RKO (cell line): ENCODE measurements at regions not wholly inside any gene's neighbourhood (a gene's known extent, or its start where the extent isn't known, plus 50 kb on each side); places are given as distances from the start of the nearest gene placed in this dataset.
A peak's percentile ranks its signal among the peaks of the same experiment; 100 is the strongest.

Source experiments
- DNase-seq: peaks from one replicate; pipeline ENCODE4 v3.0.0-alpha.2; 2016; ENCODE audit warnings: low spot score

- DNase-seq: no peak
These were observed 273.2 kb upstream of the CDH9 start for GRCh38 chr5:27311544-27311943.

GRCh38 chr5:27308153-27308552, 269.8 kb upstream of the CDH9 start:
- DNase-seq: peak; percentile 40

DNA sequence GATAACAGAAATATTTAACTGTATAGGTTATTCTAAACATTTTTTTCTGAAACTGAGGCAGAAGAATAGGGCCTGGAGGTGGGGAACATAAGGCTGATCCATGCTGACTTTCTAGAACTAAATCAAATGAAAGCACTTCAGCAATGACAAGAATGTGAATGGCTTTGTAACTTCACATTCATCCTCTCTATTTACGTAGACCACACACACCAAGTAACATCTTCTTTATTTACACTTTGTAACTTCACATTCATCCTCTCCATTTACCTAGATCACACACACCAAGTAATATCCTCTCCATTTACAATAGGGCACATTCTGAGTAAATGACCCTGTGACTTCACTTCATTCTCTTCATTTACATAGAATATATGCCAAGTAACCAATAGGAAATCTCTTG, 251.8 kb upstream of the CDH9 start:
- DNase-seq: no peak

DNA sequence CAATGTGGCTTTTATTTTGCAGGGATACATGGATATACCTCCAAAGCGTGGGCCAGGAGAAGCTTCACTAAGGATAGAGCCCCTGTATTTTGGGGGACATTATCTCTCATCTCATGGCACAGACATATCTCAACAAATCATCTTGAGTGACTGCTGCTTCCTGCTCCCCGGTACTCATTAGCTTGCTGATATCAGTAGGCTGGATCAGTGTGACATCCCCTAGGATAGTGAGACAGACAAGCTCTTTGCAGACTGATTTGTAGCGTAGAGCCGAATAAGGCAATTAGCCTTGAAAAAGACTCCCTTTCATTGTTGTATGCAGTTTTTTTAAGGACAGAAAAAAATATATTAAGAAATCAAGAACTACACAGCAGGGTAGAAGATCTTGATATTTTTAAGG, 237.7 kb upstream of the CDH9 start:
- DNase-seq: no peak

DNA sequence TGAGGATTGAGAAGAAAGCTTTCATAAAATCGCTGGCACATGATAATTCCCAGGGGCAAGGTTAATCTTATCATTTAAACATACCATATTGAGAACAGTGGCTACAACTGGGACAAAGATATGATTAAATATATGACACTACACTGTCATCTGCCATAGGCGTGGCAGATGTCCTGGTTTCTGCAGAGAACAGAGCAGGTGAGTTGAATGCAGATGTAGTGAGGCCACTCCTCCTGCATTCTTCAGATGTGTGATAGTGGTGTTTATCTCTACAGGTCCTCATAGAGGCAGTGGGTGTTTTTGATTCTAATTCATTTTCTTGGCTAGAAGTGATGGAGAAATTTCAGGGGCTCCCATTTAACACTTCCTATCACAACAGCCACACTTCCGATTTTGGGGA, 237.0 kb upstream of the CDH9 start:
- DNase-seq: no peak

DNA sequence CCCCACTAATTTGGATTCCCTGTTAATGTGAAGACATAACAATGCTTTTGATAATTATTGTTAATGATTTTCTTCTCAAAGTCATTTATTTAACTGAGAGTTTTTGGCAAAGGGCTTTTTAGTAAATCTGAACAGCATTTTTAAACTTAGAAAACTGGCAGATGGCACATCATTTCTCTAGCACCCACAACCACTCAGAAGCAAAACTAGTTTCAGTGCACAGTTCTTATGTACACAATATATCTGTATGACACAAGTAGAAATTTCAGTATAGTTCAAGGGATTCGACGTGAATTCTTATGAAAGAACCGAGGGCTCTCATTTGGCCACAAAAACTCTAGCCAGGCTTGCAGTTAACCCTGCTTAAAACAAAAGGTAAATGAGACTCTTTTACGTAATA, 231.4 kb upstream of the CDH9 start:
- DNase-seq: no peak

- DNase-seq: no peak
These were observed 228.9 kb upstream of the CDH9 start for GRCh38 chr5:27267209-27267824.

GRCh38 chr5:27266184-27266583, 227.8 kb upstream of the CDH9 start:
- no peak for DNase-seq

DNA sequence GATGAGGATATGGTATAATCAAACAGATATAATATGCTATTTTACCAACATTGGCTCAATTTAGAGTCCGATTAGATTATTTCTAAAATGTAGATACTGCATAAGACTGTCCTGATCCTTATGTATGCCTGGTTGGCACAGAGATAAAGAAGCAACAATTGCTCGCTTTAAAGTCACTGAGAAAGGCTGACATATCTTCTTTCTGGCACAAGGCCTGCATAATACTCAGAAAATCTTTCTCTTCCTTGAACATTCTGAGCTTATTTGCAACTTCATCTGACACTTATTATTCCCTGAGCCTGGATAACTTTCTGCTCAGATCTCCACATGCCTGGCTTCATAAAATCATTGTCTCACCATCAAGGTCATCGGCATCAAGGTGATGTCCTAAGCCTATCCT, 219.3 kb upstream of the CDH9 start:
- no peak for DNase-seq

GRCh38 chr5:27252911-27253310, 214.5 kb upstream of the CDH9 start:
- no peak for DNase-seq

DNA sequence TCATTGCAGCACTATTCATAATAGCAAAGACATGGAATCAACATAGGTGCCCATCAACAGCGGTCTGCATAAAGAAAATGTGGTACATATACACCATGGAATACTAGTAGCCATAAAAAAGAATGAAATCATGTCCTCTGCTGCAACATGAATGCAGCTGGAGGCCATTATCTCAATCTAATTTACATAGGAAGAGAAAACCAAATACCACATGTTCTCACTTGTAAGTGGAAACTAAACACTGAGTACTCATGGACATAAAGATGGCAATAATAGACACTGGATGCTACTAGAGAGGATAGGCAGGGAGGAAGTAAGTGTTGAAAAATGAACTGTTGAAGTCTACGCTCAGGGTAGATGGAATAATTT, 203.9 kb upstream of the CDH9 start:
- DNase-seq: no peak

DNA sequence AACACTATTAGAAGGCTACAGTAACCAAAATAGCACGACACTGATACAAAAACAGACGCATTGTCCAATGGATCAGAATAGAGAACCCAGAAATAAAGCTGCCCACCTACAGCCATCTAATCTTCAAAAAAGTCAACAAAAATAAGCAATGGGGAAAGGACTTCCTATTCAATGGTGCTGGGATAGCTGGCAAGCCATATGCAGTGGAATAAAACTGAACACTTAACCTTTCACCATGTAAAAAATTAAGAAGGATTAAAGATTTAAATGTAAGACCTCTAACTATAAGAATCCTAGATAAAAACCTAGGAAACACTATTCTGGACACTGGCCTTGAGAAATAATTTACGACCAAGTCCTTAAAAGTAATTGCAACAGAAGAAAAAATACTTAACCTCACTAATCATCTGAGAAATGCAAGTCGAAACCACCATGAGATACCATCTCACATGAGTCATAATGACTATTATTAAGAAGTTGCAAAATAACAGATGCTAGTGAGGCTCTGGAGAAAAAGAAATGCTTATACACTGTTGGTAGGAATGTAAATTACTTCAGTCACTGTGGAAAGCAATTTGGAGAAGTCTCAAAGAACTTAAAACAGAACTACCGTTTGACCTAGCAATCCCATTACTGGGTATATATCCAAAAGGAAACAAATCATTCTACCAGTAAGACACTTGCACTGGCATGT, 203.3 kb upstream of the CDH9 start:
- peak; percentile 84 for DNase-seq

- no peak for DNase-seq
These were observed 202.4 kb upstream of the CDH9 start for GRCh38 chr5:27240791-27241190.

- no peak for DNase-seq
These were observed 196.5 kb upstream of the CDH9 start for GRCh38 chr5:27234916-27235315.

DNA sequence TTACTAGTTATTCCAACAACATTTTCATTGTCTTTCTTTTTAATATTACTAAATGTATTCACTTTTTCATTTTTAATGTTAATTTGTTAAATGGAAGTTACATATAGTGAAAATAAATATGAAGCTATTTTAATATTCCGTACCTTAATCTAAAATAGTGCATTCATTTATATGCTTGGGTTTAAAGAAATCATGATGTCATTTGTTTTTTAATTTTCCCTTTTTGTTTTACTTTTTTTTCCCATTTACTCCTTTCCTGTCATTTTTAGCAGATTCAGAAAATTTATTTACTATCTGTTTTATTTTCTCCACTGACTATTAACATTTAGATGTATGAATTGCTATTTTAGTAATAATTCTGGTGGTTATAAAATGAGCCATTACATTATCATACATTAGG, 183.0 kb upstream of the CDH9 start:
- no peak for DNase-seq

DNA sequence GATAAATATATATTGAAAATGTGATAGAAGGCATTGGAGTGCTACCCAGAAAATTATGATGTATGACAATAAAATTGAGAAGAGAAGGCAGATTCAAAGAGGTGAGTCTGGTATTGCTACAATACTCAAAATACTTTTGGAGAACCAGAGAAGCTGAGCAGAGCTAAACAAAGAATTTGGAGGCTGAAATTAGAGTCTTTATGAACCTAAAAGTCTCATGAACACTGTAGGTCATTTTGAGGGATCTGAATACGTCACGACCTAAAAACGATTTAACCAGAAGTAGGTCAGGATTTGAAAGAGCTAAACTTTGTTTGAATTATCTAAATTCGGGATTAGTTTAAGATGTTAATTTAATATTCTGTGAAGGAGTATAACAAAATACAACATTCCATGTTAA, 182.4 kb upstream of the CDH9 start:
- no peak for DNase-seq

DNA sequence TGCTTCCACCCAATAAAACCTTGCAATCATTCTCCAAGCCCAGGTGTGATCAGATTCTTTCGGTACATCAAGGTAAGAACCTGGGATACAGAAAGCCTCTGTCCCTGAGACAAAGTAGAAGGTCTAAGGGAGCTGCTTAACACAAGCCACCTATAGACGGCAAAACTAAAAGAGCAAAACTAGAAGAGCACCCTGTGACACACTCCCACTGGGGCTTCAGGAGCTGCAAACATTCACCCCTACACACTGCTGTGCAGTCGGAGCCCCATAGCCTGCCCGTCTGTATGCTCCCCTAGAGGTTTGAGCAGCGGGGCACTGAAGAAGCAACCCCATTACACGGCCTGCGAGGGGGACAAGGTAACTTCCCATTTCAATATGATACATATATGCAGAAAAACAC, 179.6 kb upstream of the CDH9 start:
- DNase-seq: no peak

- DNase-seq: no peak
These were observed 179.0 kb upstream of the CDH9 start for GRCh38 chr5:27217155-27217956.

- no peak for DNase-seq
These were observed 178.1 kb upstream of the CDH9 start for GRCh38 chr5:27216367-27216950.

DNA sequence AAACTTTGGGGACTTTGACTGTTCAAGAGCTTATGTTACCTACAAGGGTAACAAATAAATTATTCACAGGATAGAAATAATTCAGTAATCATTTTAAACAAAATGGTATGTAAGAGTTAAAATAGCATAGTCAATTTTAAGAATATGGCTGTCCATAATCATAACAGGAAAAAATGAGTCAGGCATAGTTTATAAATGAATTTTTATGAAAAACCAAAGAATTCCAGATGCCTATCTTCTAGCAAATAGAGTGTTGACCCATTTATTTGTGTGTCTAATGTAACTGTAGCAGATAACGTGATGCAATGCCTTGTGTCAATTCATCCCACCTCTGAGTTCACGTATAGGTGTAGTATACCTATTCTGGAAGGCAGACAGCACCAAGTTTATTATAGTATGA, 169.7 kb upstream of the CDH9 start:
- DNase-seq: no peak

DNA sequence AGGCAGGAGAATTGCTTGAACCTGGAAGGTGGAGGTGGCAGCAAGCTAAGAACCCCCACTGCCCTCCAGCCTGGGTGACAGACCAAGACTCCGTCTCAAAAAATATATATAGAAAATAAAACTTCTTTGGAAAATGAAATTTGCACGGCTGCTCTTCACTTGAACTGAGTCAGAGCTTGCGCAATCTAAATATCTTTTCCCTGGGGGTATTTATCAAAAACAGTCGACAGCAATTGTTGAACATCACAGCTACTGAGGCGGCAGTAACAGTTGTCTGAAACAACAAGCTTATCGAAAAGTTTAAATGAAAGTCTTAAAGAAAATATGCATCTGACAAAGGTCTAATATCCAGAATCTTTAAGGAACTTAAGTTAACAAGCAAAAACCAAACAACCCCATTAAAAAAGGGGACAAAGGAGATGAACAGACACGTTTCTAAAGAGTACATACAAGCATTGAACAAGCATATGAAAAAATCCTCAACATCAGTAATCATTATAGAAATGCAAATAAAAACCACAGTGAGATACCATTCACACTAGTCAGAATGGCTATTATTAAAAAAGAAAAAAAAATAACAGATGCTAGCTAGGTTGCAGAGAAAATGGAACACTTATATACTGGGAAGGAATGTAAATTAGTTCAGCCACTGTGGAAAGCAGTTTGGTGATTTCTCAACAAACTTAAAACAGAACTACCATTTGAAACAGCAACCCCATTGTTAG, 153.6 kb upstream of the CDH9 start:
- no peak for DNase-seq

GRCh38 chr5:27172693-27173092, 134.3 kb upstream of the CDH9 start:
- no peak for DNase-seq
